ENCODE measurements at regions not wholly inside any gene's neighbourhood (a gene's known extent, or its start where the extent isn't known, plus 50 kb on each side); places are given as distances from the start of the nearest gene placed in this dataset.

GRCh38 chr1:118396829-118397495 lies 211.9 kb upstream of the SPAG17 start:
- no peak overlapping the region for H3K4me3 ChIP-seq (IDR thresholded peaks at IDR 0.05; ENCODE audit: insufficient read depth, low read depth, low read length)
- no peaks in the 10 kb centered on the region for H3K36me3 ChIP-seq (ENCODE audit: insufficient read depth)
- no peak for TF ChIP-seq CTCF (conservative IDR thresholded peaks at IDR 0.05; ENCODE audit: low read depth, low read length)
- no peaks in the 10 kb centered on the region for H3K79me2 ChIP-seq (ENCODE audit: insufficient read depth, low read depth)
- H3K9ac ChIP-seq, result no peak overlapping the region
- H3K4me2 ChIP-seq, result no peak overlapping the region
- H4K20me1 ChIP-seq (ENCODE audit: insufficient read depth), result no peaks in the 10 kb centered on the region
- no peak overlapping the region for H2AFZ ChIP-seq (ENCODE audit: low read depth)
- no peaks in the 10 kb centered on the region for H3K4me1 ChIP-seq (ENCODE audit: low read depth, poor library complexity, severe bottlenecking)
- H3K27me3 ChIP-seq (ENCODE audit: insufficient read depth, low read depth), result no peaks in the 10 kb centered on the region
- H3K27ac ChIP-seq, result no peak overlapping the region

GRCh38 chr1:118396279-118396678 lies 211.3 kb upstream of the SPAG17 start:
- Histone ChIP-seq H3K36me3 (ENCODE audit: insufficient read depth) (no peaks in the 10 kb centered on the region), H3K4me1 (ENCODE audit: low read depth, poor library complexity, severe bottlenecking) (no peaks in the 10 kb centered on the region), H3K79me2 (ENCODE audit: insufficient read depth, low read depth) (no peaks in the 10 kb centered on the region), H3K4me3 (IDR thresholded peaks at IDR 0.05; ENCODE audit: insufficient read depth, low read depth, low read length) (no peak overlapping the region), H3K27ac (no peak overlapping the region), H4K20me1 (ENCODE audit: insufficient read depth) (no peaks in the 10 kb centered on the region), H2AFZ (ENCODE audit: low read depth) (no peak overlapping the region), H3K4me2 (no peak overlapping the region), H3K27me3 (ENCODE audit: insufficient read depth, low read depth) (no peaks in the 10 kb centered on the region), H3K9ac (no peak overlapping the region)
- no peak for TF ChIP-seq CTCF (conservative IDR thresholded peaks at IDR 0.05; ENCODE audit: low read depth, low read length)

GRCh38 chr1:118395430-118395991 lies 210.5 kb upstream of the SPAG17 start:
- Histone ChIP-seq H3K9ac (no peak overlapping the region), H2AFZ (ENCODE audit: low read depth) (no peak overlapping the region)

GRCh38 chr1:118390955-118391354 lies 205.9 kb upstream of the SPAG17 start:
- Histone ChIP-seq H3K27ac (no peak overlapping the region), H3K9ac (no peak overlapping the region), H2AFZ (ENCODE audit: low read depth) (no peak overlapping the region), H4K20me1 (ENCODE audit: insufficient read depth) (no peaks in the 10 kb centered on the region), H3K27me3 (ENCODE audit: insufficient read depth, low read depth) (no peaks in the 10 kb centered on the region), H3K4me1 (ENCODE audit: low read depth, poor library complexity, severe bottlenecking) (no peaks in the 10 kb centered on the region), H3K36me3 (ENCODE audit: insufficient read depth) (no peaks in the 10 kb centered on the region), H3K4me3 (IDR thresholded peaks at IDR 0.05; ENCODE audit: insufficient read depth, low read depth, low read length) (no peak overlapping the region), H3K4me2 (no peak overlapping the region), H3K79me2 (ENCODE audit: insufficient read depth, low read depth) (no peaks in the 10 kb centered on the region)
- no peak for TF ChIP-seq CTCF (conservative IDR thresholded peaks at IDR 0.05; ENCODE audit: low read depth, low read length)

More at GRCh38 chr1:118395430-118395991, 210.5 kb upstream of the SPAG17 start:
- H3K4me1 ChIP-seq (ENCODE audit: low read depth, poor library complexity, severe bottlenecking), result no peaks in the 10 kb centered on the region
- H3K4me3 ChIP-seq (IDR thresholded peaks at IDR 0.05; ENCODE audit: insufficient read depth, low read depth, low read length), result no peak overlapping the region
- no peak overlapping the region for H3K4me2 ChIP-seq
- no peak for TF ChIP-seq CTCF (conservative IDR thresholded peaks at IDR 0.05; ENCODE audit: low read depth, low read length)
- no peaks in the 10 kb centered on the region for H4K20me1 ChIP-seq (ENCODE audit: insufficient read depth)
- H3K27me3 ChIP-seq (ENCODE audit: insufficient read depth, low read depth), result no peaks in the 10 kb centered on the region
- H3K36me3 ChIP-seq (ENCODE audit: insufficient read depth), result no peaks in the 10 kb centered on the region
- no peak overlapping the region for H3K27ac ChIP-seq
- H3K79me2 ChIP-seq (ENCODE audit: insufficient read depth, low read depth), result no peaks in the 10 kb centered on the region
